NT2/D1 (cell line): ENCODE measurements at regions not wholly inside any gene's neighbourhood (a gene's known extent, or its start where the extent isn't known, plus 50 kb on each side); places are given as distances from the start of the nearest gene placed in this dataset.
"Not testable (repeated sequence)": the region's sequence is repeated elsewhere in the genome, so short reads cannot be mapped to it uniquely, and the experiment has no call there.

Source experiments
- DNase-seq: peaks from one replicate; pipeline ENCODE4 v3.0.0-alpha.2; 2011; ENCODE audit warnings: low read depth, low spot score
- H3K27me3 ChIP-seq: 2 replicates; pipeline ENCODE4 v1.6.0; 2011; ENCODE audit warnings: mild to moderate bottlenecking; ENCODE audit not compliant: insufficient read length, insufficient read depth
- H3K36me3 ChIP-seq: 2 replicates; pipeline ENCODE4 v1.6.1; 2011; ENCODE audit warnings: mild to moderate bottlenecking, low read length, mixed read lengths; ENCODE audit not compliant: insufficient read depth, insufficient read length
- H3K4me1 ChIP-seq: 2 replicates; pipeline ENCODE4 v1.5.1; 2011; ENCODE audit not compliant: insufficient read depth, insufficient read length
- H3K4me3 ChIP-seq: 2 replicates; pipeline ENCODE4 v1.5.1; 2011; ENCODE audit warnings: low read depth; ENCODE audit not compliant: insufficient read length
- H3K9ac ChIP-seq: 2 replicates; pipeline ENCODE4 v1.6.0; 2011; ENCODE audit warnings: low read depth; ENCODE audit not compliant: insufficient read length
- H3K9me3 ChIP-seq: 2 replicates; pipeline ENCODE4 v1.5.1; 2011; ENCODE audit warnings: mild to moderate bottlenecking, low read length; ENCODE audit not compliant: insufficient read depth
- SUZ12 ChIP-seq: IDR thresholded peaks from 2 replicates; pipeline ENCODE4 v1.6.1; 2011; ENCODE audit not compliant: insufficient read length, insufficient read depth; ENCODE audit errors: extremely low read depth
- YY1 ChIP-seq: IDR thresholded peaks from 2 replicates; pipeline ENCODE4 v1.6.1; 2011; ENCODE audit not compliant: insufficient read length, insufficient read depth
- ZNF274 ChIP-seq: IDR thresholded peaks from 2 replicates; pipeline ENCODE4 v1.6.1; 2011; ENCODE audit warnings: mild to moderate bottlenecking, low read depth, low read length

DNA sequence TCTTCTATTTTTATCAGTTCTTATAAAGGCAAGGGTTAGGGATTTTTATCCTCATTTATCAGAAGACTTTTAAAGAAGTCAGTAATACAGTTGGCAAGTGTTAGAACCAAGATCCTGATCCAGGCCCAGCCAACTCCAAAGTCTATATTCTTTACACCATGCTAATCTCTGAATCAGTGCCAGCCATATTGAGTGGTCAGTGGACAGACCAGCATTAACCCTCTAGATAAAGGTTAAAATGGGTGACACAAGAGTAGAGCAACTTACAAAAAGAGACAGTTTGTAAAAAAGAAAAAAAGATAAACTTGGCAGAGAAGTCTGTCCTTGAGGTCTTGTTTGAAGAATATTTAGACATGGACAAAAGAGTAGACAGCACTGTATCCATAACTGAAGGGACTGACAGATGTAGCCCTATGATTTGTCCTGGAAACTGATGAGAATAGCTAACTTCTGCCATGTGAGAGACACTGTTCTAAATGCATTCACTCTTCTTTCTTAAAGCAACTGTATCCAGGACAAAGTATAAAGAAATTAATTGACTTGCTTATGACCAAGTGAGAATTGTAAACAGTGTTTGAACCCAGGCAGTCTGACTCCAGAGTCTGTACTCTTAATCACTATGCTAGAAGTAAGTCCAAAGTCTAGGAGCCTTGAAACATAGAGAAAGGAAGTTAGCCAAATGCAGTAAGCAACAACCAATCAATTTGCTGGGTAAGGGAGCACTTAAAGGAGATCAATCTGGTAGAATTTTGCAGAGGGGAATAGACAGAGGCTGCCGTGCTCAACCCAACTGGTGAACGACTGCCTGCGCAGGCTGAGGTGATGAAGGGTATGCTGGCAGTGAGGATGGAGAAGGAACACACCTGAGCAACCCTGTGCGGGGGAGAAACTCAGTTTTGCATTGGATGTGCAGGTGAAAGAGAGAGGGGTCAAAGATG, 103.7 kb downstream of the TTC6 start:
- no peaks in the 10 kb centered on the region for H3K9me3 ChIP-seq
- no peaks in the 10 kb centered on the region for H3K27me3 ChIP-seq
- H3K4me3 ChIP-seq, result no peak overlapping the region
- H3K9ac ChIP-seq, result no peak overlapping the region
- H3K36me3 ChIP-seq, result no peaks in the 10 kb centered on the region
- no peak for DNase-seq
- TF ChIP-seq YY1 (no peak), ZNF274 (no peak), SUZ12 (no peak)
- no peaks in the 10 kb centered on the region for H3K4me1 ChIP-seq

DNA sequence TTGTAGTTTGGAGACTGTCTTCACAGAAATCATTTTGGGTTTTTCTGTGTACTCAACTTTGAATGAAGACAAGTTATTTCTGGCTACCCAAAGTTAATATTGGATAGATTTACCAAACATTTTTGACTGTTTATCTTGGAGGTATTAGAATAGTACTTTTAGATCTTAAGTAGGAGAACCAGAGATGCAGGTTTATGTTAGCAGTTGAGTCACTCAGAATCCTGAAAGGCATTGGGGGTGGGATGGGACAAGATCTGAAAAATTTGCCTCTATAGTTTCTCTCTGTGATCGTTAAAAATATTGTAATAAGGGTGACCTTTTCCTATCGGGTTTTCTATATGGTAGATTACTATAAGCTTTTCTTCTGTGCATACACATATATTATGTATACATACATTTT, 112.3 kb downstream of the TTC6 start:
- no peak for DNase-seq
- H3K9ac ChIP-seq, result no peak overlapping the region
- H3K4me3 ChIP-seq, result no peak overlapping the region
- no peak for TF ChIP-seq SUZ12
- no peak for TF ChIP-seq ZNF274
- TF ChIP-seq YY1, result no peak
- no peaks in the 10 kb centered on the region for H3K36me3 ChIP-seq
- H3K4me1 ChIP-seq, result no peaks in the 10 kb centered on the region
- H3K9me3 ChIP-seq, result 0 out of 2 replicates have a peak, but pooled peaks cover 7% of the 10 kb centered on the region
- no peaks in the 10 kb centered on the region for H3K27me3 ChIP-seq

- Histone ChIP-seq H3K9ac (no peak overlapping the region), H3K9me3 (0 out of 2 replicates have a peak, but pooled peaks cover 7% of the 10 kb centered on the region), H3K4me3 (no peak overlapping the region), H3K4me1 (no peaks in the 10 kb centered on the region), H3K36me3 (no peaks in the 10 kb centered on the region), H3K27me3 (no peaks in the 10 kb centered on the region)
- DNase-seq, result no peak
- no peak for TF ChIP-seq SUZ12
- TF ChIP-seq ZNF274, result no peak
- TF ChIP-seq YY1, result no peak
Measured at GRCh38 chr14:37708481-37708880, 113.1 kb downstream of the TTC6 start.

DNA sequence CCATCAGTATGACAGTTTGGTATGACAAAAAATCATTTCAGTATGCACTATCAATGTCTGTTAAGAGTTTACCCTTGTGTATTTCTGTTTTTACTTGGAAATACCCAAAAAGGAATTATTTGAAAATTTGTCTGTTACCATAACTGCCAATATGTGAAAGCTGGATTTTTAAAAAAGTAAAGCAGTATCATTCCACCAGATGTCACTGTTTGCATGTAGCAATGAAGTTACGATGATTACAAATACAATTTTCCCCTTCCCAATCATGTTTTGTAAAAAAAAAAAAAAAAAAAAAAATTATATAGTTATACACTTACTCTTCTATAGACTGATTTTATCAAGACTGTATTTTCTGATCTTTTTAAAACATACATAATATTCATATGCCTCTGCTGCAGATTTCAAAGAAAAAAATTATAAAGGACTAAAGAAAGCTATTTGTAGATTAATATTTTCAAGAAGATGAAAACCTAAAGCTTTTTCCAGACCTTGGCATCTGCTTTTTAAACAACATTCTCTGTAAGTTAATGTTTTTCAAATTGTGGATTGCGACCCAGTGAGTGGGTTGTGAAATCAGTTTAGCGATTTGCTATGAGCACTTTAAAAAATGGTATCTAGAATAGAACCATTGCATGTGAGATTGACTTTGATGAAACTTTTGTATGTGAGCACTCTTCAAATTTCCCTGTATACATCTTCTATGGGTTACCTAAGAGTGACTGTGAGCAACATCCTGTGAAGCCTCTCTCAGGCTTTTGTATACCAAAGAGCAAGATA, 114.2 kb downstream of the TTC6 start:
- Histone ChIP-seq H3K4me3 (no peak overlapping the region), H3K4me1 (no peaks in the 10 kb centered on the region), H3K9ac (no peak overlapping the region), H3K9me3 (0 out of 2 replicates have a peak, but pooled peaks cover 7% of the 10 kb centered on the region), H3K27me3 (no peaks in the 10 kb centered on the region), H3K36me3 (no peaks in the 10 kb centered on the region)
- TF ChIP-seq ZNF274 (no peak), YY1 (no peak), SUZ12 (no peak)
- peak; percentile 1 for DNase-seq

GRCh38 chr14:37711356-37711830, 116.0 kb downstream of the TTC6 start:
- no peak overlapping the region for H3K4me3 ChIP-seq
- no peak for TF ChIP-seq YY1
- TF ChIP-seq ZNF274, result no peak
- TF ChIP-seq SUZ12, result no peak
- no peaks in the 10 kb centered on the region for H3K36me3 ChIP-seq
- H3K4me1 ChIP-seq, result no peaks in the 10 kb centered on the region
- no peak for DNase-seq
- H3K9me3 ChIP-seq, result 0 out of 2 replicates have a peak, but pooled peaks cover 7% of the 10 kb centered on the region
- H3K9ac ChIP-seq, result no peak overlapping the region
- no peaks in the 10 kb centered on the region for H3K27me3 ChIP-seq

DNA sequence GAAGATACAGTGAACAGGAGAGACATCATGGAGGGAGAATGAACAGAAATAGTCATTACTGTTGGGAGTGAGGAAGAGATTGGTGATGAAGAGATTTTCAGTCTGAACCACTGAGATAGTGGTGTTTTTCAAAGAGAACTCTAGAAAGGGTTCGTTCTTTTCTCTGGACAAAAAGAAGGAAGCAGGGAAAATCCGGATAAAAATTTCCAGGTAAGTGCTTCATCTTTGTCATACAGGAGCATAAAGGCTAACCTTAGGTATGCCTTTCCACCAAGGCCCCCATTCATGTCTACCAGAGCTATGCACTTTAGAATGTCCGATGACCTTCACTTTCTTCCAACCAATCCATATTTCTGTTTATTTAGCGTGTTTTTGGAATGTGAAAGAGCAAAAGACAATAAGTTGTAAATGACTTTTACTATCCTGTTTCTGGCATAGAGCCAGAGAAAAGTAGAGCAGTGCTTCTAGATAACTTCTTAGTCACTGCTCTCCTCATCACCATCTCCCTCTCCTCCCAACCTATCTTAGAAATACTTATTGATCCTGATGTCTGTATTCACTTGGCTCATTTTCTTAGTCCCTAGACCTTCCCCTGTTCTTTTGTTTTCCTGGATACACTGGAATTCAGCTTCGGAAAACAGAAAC, 116.5 kb downstream of the TTC6 start:
- Histone ChIP-seq H3K4me1 (no peaks in the 10 kb centered on the region), H3K27me3 (no peaks in the 10 kb centered on the region), H3K9me3 (0 out of 2 replicates have a peak, but pooled peaks cover 7% of the 10 kb centered on the region), H3K36me3 (no peaks in the 10 kb centered on the region), H3K4me3 (no peak overlapping the region), H3K9ac (no peak overlapping the region)
- TF ChIP-seq ZNF274 (no peak), YY1 (no peak), SUZ12 (no peak)
- DNase-seq, result no peak

- not testable (repeated sequence) for H3K9me3 ChIP-seq, H3K27me3 ChIP-seq, H3K4me3 ChIP-seq
Measured at GRCh38 chr14:37712476-37712860, 117.0 kb downstream of the TTC6 start.

More at GRCh38 chr14:37712476-37712860, 117.0 kb downstream of the TTC6 start:
- DNase-seq, H3K4me1 ChIP-seq, H3K36me3 ChIP-seq, H3K9ac ChIP-seq: not testable (repeated sequence)
